NCI-H82 (cell line): ENCODE measurements at regions not wholly inside any gene's neighbourhood (a gene's known extent, or its start where the extent isn't known, plus 50 kb on each side); places are given as distances from the start of the nearest gene placed in this dataset.
A peak's percentile ranks its signal among the peaks of the same experiment; 100 is the strongest.

ENCODE experiments used
- DNase-seq: peaks from one replicate; lab custom pipeline; 2025; lab: John Stamatoyannopoulos, UW

GRCh38 chr15:62578960-62579359, 413.9 kb upstream of the C2CD4B start:
- no peak for DNase-seq

GRCh38 chr15:62579842-62580241, 414.8 kb upstream of the C2CD4B start:
- DNase-seq, result no peak

GRCh38 chr15:62582580-62582979, 417.5 kb upstream of the C2CD4B start:
- DNase-seq, result no peak

GRCh38 chr15:62584301-62585235, 419.5 kb upstream of the C2CD4B start:
- DNase-seq, result no peak

- DNase-seq, result no peak
Measured at GRCh38 chr15:62588938-62589670, 424.0 kb upstream of the C2CD4B start.

GRCh38 chr15:62591842-62592838, 427.1 kb upstream of the C2CD4B start:
- no peak for DNase-seq

GRCh38 chr15:62592920-62593319, 427.8 kb upstream of the C2CD4B start:
- peak; percentile 33 for DNase-seq

GRCh38 chr15:62593681-62594399, 428.8 kb upstream of the C2CD4B start:
- DNase-seq, result peak; percentile 55

GRCh38 chr15:62598217-62598616, 433.1 kb upstream of the C2CD4B start:
- no peak for DNase-seq

GRCh38 chr15:62599791-62600777, 435.0 kb upstream of the C2CD4B start:
- no peak for DNase-seq

GRCh38 chr15:62601777-62602545, 436.9 kb upstream of the C2CD4B start:
- no peak for DNase-seq

- DNase-seq, result no peak
Measured at GRCh38 chr15:62603742-62604141, 438.7 kb upstream of the C2CD4B start.

- DNase-seq, result no peak
Measured at GRCh38 chr15:62605282-62605681, 437.3 kb upstream of the TPM1 start.

GRCh38 chr15:62606376-62607113, 436.0 kb upstream of the TPM1 start:
- no peak for DNase-seq

- peak; percentile 66 for DNase-seq
Measured at GRCh38 chr15:62607114-62607462, 435.5 kb upstream of the TPM1 start.

GRCh38 chr15:62607643-62608042, 434.9 kb upstream of the TPM1 start:
- no peak for DNase-seq

- peak; percentile 14 for DNase-seq
Measured at GRCh38 chr15:62608369-62608768, 434.2 kb upstream of the TPM1 start.

- DNase-seq, result no peak
Measured at GRCh38 chr15:62610265-62610869, 432.2 kb upstream of the TPM1 start.
